H1 (cell line): ENCODE measurements at regions not wholly inside any gene's neighbourhood (a gene's known extent, or its start where the extent isn't known, plus 50 kb on each side); places are given as distances from the start of the nearest gene placed in this dataset.

ENCODE experiments used
- FOSL1 ChIP-seq: IDR thresholded peaks from 2 replicates; pipeline ENCODE4 v1.6.1; 2011; ENCODE audit warnings: mild to moderate bottlenecking, low read depth, low read length, moderate library complexity; ENCODE audit not compliant: insufficient read depth
- TAF1 ChIP-seq: IDR thresholded peaks from 2 replicates; pipeline ENCODE4 v1.6.1; 2011; ENCODE audit warnings: mild to moderate bottlenecking, low read depth, low read length
- TF ChIP-seq, protein P1 (sequence below): fragments of 300-600 bp; sonication (generic); IDR thresholded peaks from 2 replicates; pipeline ENCODE4 v1.7.1; 2012; ENCODE audit warnings: low read length, moderate library complexity, mild to moderate bottlenecking, inconsistent platforms; ENCODE audit not compliant: insufficient replicate concordance
- TF ChIP-seq, protein P2 (sequence below): IDR thresholded peaks from 2 replicates; pipeline ENCODE4 v1.6.1; 2011; ENCODE audit warnings: low read depth, mild to moderate bottlenecking, low read length; ENCODE audit not compliant: insufficient read depth

- TF ChIP-seq, protein P1, sequence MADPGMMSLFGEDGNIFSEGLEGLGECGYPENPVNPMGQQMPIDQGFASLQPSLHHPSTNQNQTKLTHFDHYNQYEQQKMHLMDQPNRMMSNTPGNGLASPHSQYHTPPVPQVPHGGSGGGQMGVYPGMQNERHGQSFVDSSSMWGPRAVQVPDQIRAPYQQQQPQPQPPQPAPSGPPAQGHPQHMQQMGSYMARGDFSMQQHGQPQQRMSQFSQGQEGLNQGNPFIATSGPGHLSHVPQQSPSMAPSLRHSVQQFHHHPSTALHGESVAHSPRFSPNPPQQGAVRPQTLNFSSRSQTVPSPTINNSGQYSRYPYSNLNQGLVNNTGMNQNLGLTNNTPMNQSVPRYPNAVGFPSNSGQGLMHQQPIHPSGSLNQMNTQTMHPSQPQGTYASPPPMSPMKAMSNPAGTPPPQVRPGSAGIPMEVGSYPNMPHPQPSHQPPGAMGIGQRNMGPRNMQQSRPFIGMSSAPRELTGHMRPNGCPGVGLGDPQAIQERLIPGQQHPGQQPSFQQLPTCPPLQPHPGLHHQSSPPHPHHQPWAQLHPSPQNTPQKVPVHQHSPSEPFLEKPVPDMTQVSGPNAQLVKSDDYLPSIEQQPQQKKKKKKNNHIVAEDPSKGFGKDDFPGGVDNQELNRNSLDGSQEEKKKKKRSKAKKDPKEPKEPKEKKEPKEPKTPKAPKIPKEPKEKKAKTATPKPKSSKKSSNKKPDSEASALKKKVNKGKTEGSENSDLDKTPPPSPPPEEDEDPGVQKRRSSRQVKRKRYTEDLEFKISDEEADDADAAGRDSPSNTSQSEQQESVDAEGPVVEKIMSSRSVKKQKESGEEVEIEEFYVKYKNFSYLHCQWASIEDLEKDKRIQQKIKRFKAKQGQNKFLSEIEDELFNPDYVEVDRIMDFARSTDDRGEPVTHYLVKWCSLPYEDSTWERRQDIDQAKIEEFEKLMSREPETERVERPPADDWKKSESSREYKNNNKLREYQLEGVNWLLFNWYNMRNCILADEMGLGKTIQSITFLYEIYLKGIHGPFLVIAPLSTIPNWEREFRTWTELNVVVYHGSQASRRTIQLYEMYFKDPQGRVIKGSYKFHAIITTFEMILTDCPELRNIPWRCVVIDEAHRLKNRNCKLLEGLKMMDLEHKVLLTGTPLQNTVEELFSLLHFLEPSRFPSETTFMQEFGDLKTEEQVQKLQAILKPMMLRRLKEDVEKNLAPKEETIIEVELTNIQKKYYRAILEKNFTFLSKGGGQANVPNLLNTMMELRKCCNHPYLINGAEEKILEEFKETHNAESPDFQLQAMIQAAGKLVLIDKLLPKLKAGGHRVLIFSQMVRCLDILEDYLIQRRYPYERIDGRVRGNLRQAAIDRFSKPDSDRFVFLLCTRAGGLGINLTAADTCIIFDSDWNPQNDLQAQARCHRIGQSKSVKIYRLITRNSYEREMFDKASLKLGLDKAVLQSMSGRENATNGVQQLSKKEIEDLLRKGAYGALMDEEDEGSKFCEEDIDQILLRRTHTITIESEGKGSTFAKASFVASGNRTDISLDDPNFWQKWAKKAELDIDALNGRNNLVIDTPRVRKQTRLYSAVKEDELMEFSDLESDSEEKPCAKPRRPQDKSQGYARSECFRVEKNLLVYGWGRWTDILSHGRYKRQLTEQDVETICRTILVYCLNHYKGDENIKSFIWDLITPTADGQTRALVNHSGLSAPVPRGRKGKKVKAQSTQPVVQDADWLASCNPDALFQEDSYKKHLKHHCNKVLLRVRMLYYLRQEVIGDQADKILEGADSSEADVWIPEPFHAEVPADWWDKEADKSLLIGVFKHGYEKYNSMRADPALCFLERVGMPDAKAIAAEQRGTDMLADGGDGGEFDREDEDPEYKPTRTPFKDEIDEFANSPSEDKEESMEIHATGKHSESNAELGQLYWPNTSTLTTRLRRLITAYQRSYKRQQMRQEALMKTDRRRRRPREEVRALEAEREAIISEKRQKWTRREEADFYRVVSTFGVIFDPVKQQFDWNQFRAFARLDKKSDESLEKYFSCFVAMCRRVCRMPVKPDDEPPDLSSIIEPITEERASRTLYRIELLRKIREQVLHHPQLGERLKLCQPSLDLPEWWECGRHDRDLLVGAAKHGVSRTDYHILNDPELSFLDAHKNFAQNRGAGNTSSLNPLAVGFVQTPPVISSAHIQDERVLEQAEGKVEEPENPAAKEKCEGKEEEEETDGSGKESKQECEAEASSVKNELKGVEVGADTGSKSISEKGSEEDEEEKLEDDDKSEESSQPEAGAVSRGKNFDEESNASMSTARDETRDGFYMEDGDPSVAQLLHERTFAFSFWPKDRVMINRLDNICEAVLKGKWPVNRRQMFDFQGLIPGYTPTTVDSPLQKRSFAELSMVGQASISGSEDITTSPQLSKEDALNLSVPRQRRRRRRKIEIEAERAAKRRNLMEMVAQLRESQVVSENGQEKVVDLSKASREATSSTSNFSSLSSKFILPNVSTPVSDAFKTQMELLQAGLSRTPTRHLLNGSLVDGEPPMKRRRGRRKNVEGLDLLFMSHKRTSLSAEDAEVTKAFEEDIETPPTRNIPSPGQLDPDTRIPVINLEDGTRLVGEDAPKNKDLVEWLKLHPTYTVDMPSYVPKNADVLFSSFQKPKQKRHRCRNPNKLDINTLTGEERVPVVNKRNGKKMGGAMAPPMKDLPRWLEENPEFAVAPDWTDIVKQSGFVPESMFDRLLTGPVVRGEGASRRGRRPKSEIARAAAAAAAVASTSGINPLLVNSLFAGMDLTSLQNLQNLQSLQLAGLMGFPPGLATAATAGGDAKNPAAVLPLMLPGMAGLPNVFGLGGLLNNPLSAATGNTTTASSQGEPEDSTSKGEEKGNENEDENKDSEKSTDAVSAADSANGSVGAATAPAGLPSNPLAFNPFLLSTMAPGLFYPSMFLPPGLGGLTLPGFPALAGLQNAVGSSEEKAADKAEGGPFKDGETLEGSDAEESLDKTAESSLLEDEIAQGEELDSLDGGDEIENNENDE, result no peak
- no peak for TF ChIP-seq FOSL1
- no peak for TF ChIP-seq TAF1
- TF ChIP-seq, protein P2, sequence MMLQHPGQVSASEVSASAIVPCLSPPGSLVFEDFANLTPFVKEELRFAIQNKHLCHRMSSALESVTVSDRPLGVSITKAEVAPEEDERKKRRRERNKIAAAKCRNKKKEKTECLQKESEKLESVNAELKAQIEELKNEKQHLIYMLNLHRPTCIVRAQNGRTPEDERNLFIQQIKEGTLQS, result no peak
- TF ChIP-seq, all 59 proteins: peak for 0
These were observed 242.1 kb downstream of the CTTN start (continued) for GRCh38 chr11:70640408-70640807.
